Activated CD4-positive, alpha-beta T cell treated with anti-CD3 and anti-CD28 coated beads for 36 hours (primary cell): ENCODE measurements at regions not wholly inside any gene's neighbourhood (a gene's known extent, or its start where the extent isn't known, plus 50 kb on each side); places are given as distances from the start of the nearest gene placed in this dataset.

Experiments used
- ATAC-seq: fragments of 200-7000 bp; cut with Tn5 transposase; one replicate; pipeline ENCODE4 v1.10.0; 2021; ENCODE audit warnings: mild to moderate bottlenecking, moderate library complexity
- CTCF ChIA-PET: fragments of 350-600 bp; sonication (Branson Sonifier 250); formaldehyde crosslinking; loops from one replicate; lab custom pipeline; 2021; ENCODE audit warnings: antibody characterized with exemption; lab: Charles Lee
- POLR2A ChIA-PET: fragments of 350-600 bp; sonication (Branson Sonifier 250); formaldehyde crosslinking; loops from one replicate; lab custom pipeline; 2021; ENCODE audit warnings: antibody characterized with exemption, inconsistent platforms; lab: Charles Lee
- DNase-seq: peaks from one replicate; pipeline ENCODE4 v3.0.0-alpha.2; 2020
- H3K27ac Mint-ChIP-seq: one replicate; pipeline ENCODE4 v1.8.0; 2021; ENCODE audit warnings: mixed read lengths
- H3K27me3 Mint-ChIP-seq: one replicate; pipeline ENCODE4 v1.8.0; 2021; ENCODE audit warnings: mixed read lengths
- H3K36me3 Mint-ChIP-seq: one replicate; pipeline ENCODE4 v1.8.0; 2021; ENCODE audit warnings: low read depth, mixed read lengths
- H3K4me1 Mint-ChIP-seq: one replicate; pipeline ENCODE4 v1.8.0; 2021; ENCODE audit warnings: mixed read lengths
- H3K4me3 Mint-ChIP-seq: one replicate; pipeline ENCODE4 v1.8.0; 2021; ENCODE audit warnings: mild to moderate bottlenecking, moderate library complexity, mixed read lengths
- H3K9me3 Mint-ChIP-seq: one replicate; pipeline ENCODE4 v1.8.0; 2021; ENCODE audit warnings: low read depth, mixed read lengths
- intact Hi-C, 2 experiments: fragments of 100-400 bp; cut with DNase I in 1 of 2; cut with micrococcal nuclease in 1 of 2; formaldehyde crosslinking; loops; one replicate each; pipeline versions ENCODE4 v1.14.2 to v1.15.1; 2022 to 2024; cut with DNase I, micrococcal nuclease

- intact Hi-C loops, result no loop called here
- ChIA-PET POLR2A (no interaction called here), CTCF (no interaction called here)
- Mint-ChIP-seq H3K36me3 (no peaks in the 10 kb centered on the region), H3K4me3 (no peak overlapping the region), H3K27ac (no peak overlapping the region), H3K9me3 (no peaks in the 10 kb centered on the region), H3K27me3 (peaks cover 2% of the 10 kb centered on the region), H3K4me1 (no peaks in the 10 kb centered on the region)
- no peak for ATAC-seq
- DNase-seq, result no peak
Observed at GRCh38 chr4:14434483-14434882, 567.8 kb upstream of the CPEB2 start.

GRCh38 chr4:14434916-14435315, 567.4 kb upstream of the CPEB2 start:
- intact Hi-C loops, result no loop called here
- POLR2A ChIA-PET, result no interaction called here
- no peaks in the 10 kb centered on the region for H3K36me3 Mint-ChIP-seq
- CTCF ChIA-PET, result no interaction called here
- H3K27me3 Mint-ChIP-seq, result peaks cover 2% of the 10 kb centered on the region
- H3K27ac Mint-ChIP-seq, result no peak overlapping the region
- ATAC-seq, result no peak
- no peak overlapping the region for H3K4me3 Mint-ChIP-seq
- no peaks in the 10 kb centered on the region for H3K4me1 Mint-ChIP-seq
- DNase-seq, result no peak
- H3K9me3 Mint-ChIP-seq, result no peaks in the 10 kb centered on the region

GRCh38 chr4:14441561-14441960, 560.7 kb upstream of the CPEB2 start:
- no peak for ATAC-seq
- intact Hi-C loops, result no loop called here
- CTCF ChIA-PET, result no interaction called here
- POLR2A ChIA-PET, result no interaction called here
- no peak for DNase-seq
- Mint-ChIP-seq H3K27me3 (peaks cover 9% of the 10 kb centered on the region), H3K36me3 (no peaks in the 10 kb centered on the region), H3K4me1 (peaks cover 11% of the 10 kb centered on the region), H3K9me3 (peaks cover 3% of the 10 kb centered on the region), H3K4me3 (no peak overlapping the region), H3K27ac (no peak overlapping the region)

- Mint-ChIP-seq H3K4me3 (no peak overlapping the region), H3K36me3 (no peaks in the 10 kb centered on the region), H3K27me3 (peaks cover 6% of the 10 kb centered on the region), H3K9me3 (peaks cover 3% of the 10 kb centered on the region), H3K27ac (no peak overlapping the region), H3K4me1 (peaks cover 11% of the 10 kb centered on the region)
- ATAC-seq (no peak), DNase-seq (no peak)
- ChIA-PET POLR2A (no interaction called here), CTCF (no interaction called here)
- intact Hi-C loops, result no loop called here
Observed at GRCh38 chr4:14445882-14446281, 556.4 kb upstream of the CPEB2 start.

GRCh38 chr4:14446311-14446710, 556.0 kb upstream of the CPEB2 start:
- ATAC-seq (peak; percentile 42), DNase-seq (peak; percentile 6)
- H3K4me3 Mint-ChIP-seq, result no peak overlapping the region
- no peaks in the 10 kb centered on the region for H3K36me3 Mint-ChIP-seq
- H3K9me3 Mint-ChIP-seq, result peaks cover 3% of the 10 kb centered on the region
- intact Hi-C loops, result no loop called here
- POLR2A ChIA-PET, result no interaction called here
- CTCF ChIA-PET, result no interaction called here
- H3K4me1 Mint-ChIP-seq, result peaks cover 11% of the 10 kb centered on the region
- H3K27me3 Mint-ChIP-seq, result peaks cover 5% of the 10 kb centered on the region
- no peak overlapping the region for H3K27ac Mint-ChIP-seq

- peaks cover 3% of the 10 kb centered on the region for H3K9me3 Mint-ChIP-seq
- no peak for ATAC-seq
Observed at GRCh38 chr4:14446904-14447303, 555.4 kb upstream of the CPEB2 start.

GRCh38 chr4:14449308-14449707, 553.0 kb upstream of the CPEB2 start:
- H3K4me1 Mint-ChIP-seq, result peaks cover 11% of the 10 kb centered on the region
- no peaks in the 10 kb centered on the region for H3K9me3 Mint-ChIP-seq
- DNase-seq (no peak), ATAC-seq (no peak)
- intact Hi-C loops, result no loop called here
- POLR2A ChIA-PET, result no interaction called here
- no peak overlapping the region for H3K4me3 Mint-ChIP-seq
- CTCF ChIA-PET, result no interaction called here
- H3K27ac Mint-ChIP-seq, result no peak overlapping the region
- no peaks in the 10 kb centered on the region for H3K27me3 Mint-ChIP-seq
- H3K36me3 Mint-ChIP-seq, result no peaks in the 10 kb centered on the region

More at GRCh38 chr4:14446904-14447303, 555.4 kb upstream of the CPEB2 start:
- CTCF ChIA-PET, result no interaction called here
- intact Hi-C loops, result no loop called here
- POLR2A ChIA-PET, result no interaction called here
- Mint-ChIP-seq H3K27ac (no peak overlapping the region), H3K27me3 (peaks cover 3% of the 10 kb centered on the region), H3K36me3 (no peaks in the 10 kb centered on the region), H3K4me3 (no peak overlapping the region), H3K4me1 (peaks cover 11% of the 10 kb centered on the region)
- no peak for DNase-seq

- intact Hi-C loops, result no loop called here
- ChIA-PET POLR2A (no interaction called here), CTCF (no interaction called here)
- Mint-ChIP-seq H3K27me3 (no peaks in the 10 kb centered on the region), H3K27ac (no peak overlapping the region), H3K4me3 (no peak overlapping the region), H3K9me3 (no peaks in the 10 kb centered on the region), H3K36me3 (no peaks in the 10 kb centered on the region), H3K4me1 (no peaks in the 10 kb centered on the region)
- no peak for DNase-seq
- ATAC-seq, result no peak
Observed at GRCh38 chr4:14452001-14452400, 550.3 kb upstream of the CPEB2 start.

GRCh38 chr4:14452764-14453163, 549.5 kb upstream of the CPEB2 start:
- H3K4me3 Mint-ChIP-seq, result no peak overlapping the region
- ChIA-PET CTCF (no interaction called here), POLR2A (no interaction called here)
- ATAC-seq (no peak), DNase-seq (no peak)
- H3K27ac Mint-ChIP-seq, result no peak overlapping the region
- no peaks in the 10 kb centered on the region for H3K9me3 Mint-ChIP-seq
- no peaks in the 10 kb centered on the region for H3K27me3 Mint-ChIP-seq
- intact Hi-C loops, result no loop called here
- H3K4me1 Mint-ChIP-seq, result no peaks in the 10 kb centered on the region
- H3K36me3 Mint-ChIP-seq, result no peaks in the 10 kb centered on the region

- POLR2A ChIA-PET, result no interaction called here
- no peaks in the 10 kb centered on the region for H3K4me1 Mint-ChIP-seq
- no peak for DNase-seq
- H3K27me3 Mint-ChIP-seq, result no peaks in the 10 kb centered on the region
- no peaks in the 10 kb centered on the region for H3K9me3 Mint-ChIP-seq
- H3K27ac Mint-ChIP-seq, result no peak overlapping the region
- no peaks in the 10 kb centered on the region for H3K36me3 Mint-ChIP-seq
- H3K4me3 Mint-ChIP-seq, result no peak overlapping the region
- intact Hi-C loops, result no loop called here
- CTCF ChIA-PET, result no interaction called here
- ATAC-seq, result no peak
Observed at GRCh38 chr4:14458463-14458862, 543.8 kb upstream of the CPEB2 start.

GRCh38 chr4:14465057-14465456, 537.2 kb upstream of the CPEB2 start:
- DNase-seq (no peak), ATAC-seq (no peak)
- POLR2A ChIA-PET, result no interaction called here
- Mint-ChIP-seq H3K9me3 (no peaks in the 10 kb centered on the region), H3K4me3 (no peak overlapping the region), H3K4me1 (no peaks in the 10 kb centered on the region), H3K36me3 (no peaks in the 10 kb centered on the region), H3K27me3 (peaks cover 4% of the 10 kb centered on the region), H3K27ac (no peak overlapping the region)
- CTCF ChIA-PET, result no interaction called here
- intact Hi-C loops, result no loop called here

- no peaks in the 10 kb centered on the region for H3K4me1 Mint-ChIP-seq
- CTCF ChIA-PET, result no interaction called here
- no peaks in the 10 kb centered on the region for H3K9me3 Mint-ChIP-seq
- no peak overlapping the region for H3K4me3 Mint-ChIP-seq
- DNase-seq (no peak), ATAC-seq (no peak)
- H3K27me3 Mint-ChIP-seq, result peaks cover 4% of the 10 kb centered on the region
- intact Hi-C loops, result no loop called here
- H3K36me3 Mint-ChIP-seq, result no peaks in the 10 kb centered on the region
- POLR2A ChIA-PET, result no interaction called here
- no peak overlapping the region for H3K27ac Mint-ChIP-seq
Observed at GRCh38 chr4:14465507-14465906, 536.8 kb upstream of the CPEB2 start.

- no peaks in the 10 kb centered on the region for H3K36me3 Mint-ChIP-seq
- no peaks in the 10 kb centered on the region for H3K4me1 Mint-ChIP-seq
- DNase-seq (no peak), ATAC-seq (no peak)
- H3K4me3 Mint-ChIP-seq, result no peak overlapping the region
- H3K27ac Mint-ChIP-seq, result no peak overlapping the region
- CTCF ChIA-PET, result interaction anchor here (0.8 kb wide), 1 partner anchor 12 kb away, joined by 5 read pairs; no protein-coding TSS in a partner anchor
- POLR2A ChIA-PET, result no interaction called here
- intact Hi-C loops, result no loop called here
- H3K9me3 Mint-ChIP-seq, result peaks cover 4% of the 10 kb centered on the region
- H3K27me3 Mint-ChIP-seq, result peaks cover 12% of the 10 kb centered on the region
Observed at GRCh38 chr4:14478504-14478903, 523.8 kb upstream of the CPEB2 start.
